Fibroblast of gingiva (primary cell): ENCODE measurements at regions not wholly inside any gene's neighbourhood (a gene's known extent, or its start where the extent isn't known, plus 50 kb on each side); places are given as distances from the start of the nearest gene placed in this dataset.
A peak's percentile ranks its signal among the peaks of the same experiment; 100 is the strongest.

Experiments
- DNase-seq: peaks from one replicate; pipeline ENCODE4 v3.0.0-alpha.2; 2011; ENCODE audit warnings: low read depth

- no peak for DNase-seq
These were observed 76.6 kb upstream of the GPC1 start for GRCh38 chr2:240358821-240359397.

- DNase-seq: no peak
These were observed 75.8 kb upstream of the GPC1 start for GRCh38 chr2:240359695-240360094.

- DNase-seq: no peak
These were observed 74.6 kb upstream of the GPC1 start for GRCh38 chr2:240360645-240361475.

GRCh38 chr2:240362216-240362755 is 73.2 kb upstream of the GPC1 start:
- no peak for DNase-seq

- DNase-seq: no peak
These were observed 72.4 kb upstream of the GPC1 start for GRCh38 chr2:240362826-240363745.

GRCh38 chr2:240363746-240364581 is 71.5 kb upstream of the GPC1 start:
- DNase-seq: no peak

GRCh38 chr2:240364582-240364960 is 70.9 kb upstream of the GPC1 start:
- DNase-seq: no peak

- no peak for DNase-seq
These were observed 70.3 kb upstream of the GPC1 start for GRCh38 chr2:240364961-240365775.

- DNase-seq: no peak
These were observed 69.4 kb upstream of the GPC1 start for GRCh38 chr2:240365971-240366471.

GRCh38 chr2:240366901-240367300 is 68.6 kb upstream of the GPC1 start:
- no peak for DNase-seq

- DNase-seq: no peak
These were observed 67.7 kb upstream of the GPC1 start for GRCh38 chr2:240367721-240368120.

- DNase-seq: no peak
These were observed 66.6 kb upstream of the GPC1 start for GRCh38 chr2:240368781-240369331.

- DNase-seq: no peak
These were observed 66.1 kb upstream of the GPC1 start for GRCh38 chr2:240369335-240369734.

- DNase-seq: peak; percentile 80
These were observed 65.5 kb upstream of the GPC1 start for GRCh38 chr2:240369801-240370585.

GRCh38 chr2:240371129-240372000 is 64.1 kb upstream of the GPC1 start:
- no peak for DNase-seq

- no peak for DNase-seq
These were observed 63.4 kb upstream of the GPC1 start for GRCh38 chr2:240372101-240372500.

GRCh38 chr2:240373289-240373885 is 62.1 kb upstream of the GPC1 start:
- no peak for DNase-seq
